Jurkat, Clone E6-1 (cell line): ENCODE measurements at regions not wholly inside any gene's neighbourhood (a gene's known extent, or its start where the extent isn't known, plus 50 kb on each side); places are given as distances from the start of the nearest gene placed in this dataset.

ENCODE experiments used
- DNase-seq: peaks from one replicate; pipeline ENCODE4 v3.0.0-alpha.2; 2011; ENCODE audit warnings: low read depth, low spot score
- H3K4me3 ChIP-seq: 2 replicates; pipeline ENCODE4 v1.5.1; 2011; ENCODE audit warnings: mild to moderate bottlenecking, low read length, control low read depth, moderate library complexity

DNA sequence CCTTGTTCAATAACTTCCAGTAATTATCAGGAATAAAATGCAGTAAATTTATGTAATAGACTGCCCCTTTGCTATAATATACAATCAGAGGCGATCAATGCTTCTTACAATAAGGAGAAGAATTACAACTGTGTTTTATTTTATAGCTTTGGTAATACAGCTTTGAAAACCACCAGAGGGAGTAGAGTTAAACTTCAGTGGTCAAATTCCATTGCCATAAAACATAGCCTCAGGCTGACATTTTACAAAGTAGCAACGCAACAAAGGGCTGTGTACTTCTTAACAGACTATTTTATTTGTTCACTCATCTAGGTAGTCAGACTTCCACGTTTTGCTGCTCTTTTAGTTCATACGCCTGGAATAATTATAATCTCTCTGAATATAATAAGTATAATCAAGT is 58.5 kb downstream of the TEX13C start:
- H3K4me3 ChIP-seq = no peak overlapping the region
- no peak for DNase-seq

DNA sequence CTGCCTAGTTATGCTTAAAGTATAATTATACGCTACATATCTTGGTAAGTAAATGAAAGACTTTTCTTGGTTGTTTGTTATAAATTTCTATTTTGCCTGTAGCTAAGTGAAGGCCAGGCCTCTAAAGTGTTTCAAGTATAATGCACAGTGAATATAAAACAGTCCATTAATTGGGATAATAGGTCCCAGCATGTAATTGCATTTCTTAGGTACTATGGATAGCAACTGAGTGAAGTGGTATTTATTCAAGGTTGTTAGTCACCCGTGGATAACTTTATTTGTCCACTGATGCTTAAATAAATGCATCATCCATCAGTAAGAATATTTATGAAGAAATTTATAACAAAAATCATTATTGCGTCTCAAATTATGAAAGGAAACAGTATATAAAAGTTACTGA is 59.1 kb downstream of the TEX13C start:
- no peak for DNase-seq
- no peak overlapping the region for H3K4me3 ChIP-seq

- no peak for DNase-seq
These were observed 62.5 kb downstream of the TEX13C start for GRCh38 chrX:125382148-125382628.

GRCh38 chrX:125382889-125383288 is 63.2 kb downstream of the TEX13C start:
- no peak overlapping the region for H3K4me3 ChIP-seq

More at GRCh38 chrX:125382148-125382628, 62.5 kb downstream of the TEX13C start:
- no peak overlapping the region for H3K4me3 ChIP-seq

DNA sequence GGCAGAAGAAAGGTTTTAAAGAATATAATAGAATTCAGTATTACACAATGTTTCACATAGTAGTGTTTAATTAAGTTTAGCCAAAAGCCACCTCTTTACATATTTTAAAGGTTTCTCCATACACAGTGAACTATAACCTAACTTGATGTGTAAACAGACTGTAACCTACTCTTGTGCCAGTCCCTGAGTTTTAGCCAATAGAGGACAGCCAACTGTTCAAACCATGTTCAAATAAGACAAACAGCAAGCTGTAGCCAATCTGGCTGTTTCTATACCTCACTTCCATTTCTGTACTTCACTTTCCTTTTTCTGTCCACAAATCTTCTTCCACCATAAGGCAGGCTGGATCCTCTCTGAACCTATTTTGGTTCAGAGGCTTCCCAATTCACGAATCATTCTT is 65.2 kb downstream of the TEX13C start:
- H3K4me3 ChIP-seq = no peak overlapping the region
- no peak for DNase-seq

More at GRCh38 chrX:125382889-125383288, 63.2 kb downstream of the TEX13C start:
- DNase-seq = no peak

- no peak overlapping the region for H3K4me3 ChIP-seq
- no peak for DNase-seq
These were observed 68.3 kb downstream of the TEX13C start for GRCh38 chrX:125387945-125388344.

- DNase-seq = no peak
These were observed 74.8 kb downstream of the TEX13C start for GRCh38 chrX:125394449-125394848.

GRCh38 chrX:125395626-125396025 is 76.0 kb downstream of the TEX13C start:
- DNase-seq = no peak
- no peak overlapping the region for H3K4me3 ChIP-seq

More at GRCh38 chrX:125394449-125394848, 74.8 kb downstream of the TEX13C start:
- H3K4me3 ChIP-seq = no peak overlapping the region

DNA sequence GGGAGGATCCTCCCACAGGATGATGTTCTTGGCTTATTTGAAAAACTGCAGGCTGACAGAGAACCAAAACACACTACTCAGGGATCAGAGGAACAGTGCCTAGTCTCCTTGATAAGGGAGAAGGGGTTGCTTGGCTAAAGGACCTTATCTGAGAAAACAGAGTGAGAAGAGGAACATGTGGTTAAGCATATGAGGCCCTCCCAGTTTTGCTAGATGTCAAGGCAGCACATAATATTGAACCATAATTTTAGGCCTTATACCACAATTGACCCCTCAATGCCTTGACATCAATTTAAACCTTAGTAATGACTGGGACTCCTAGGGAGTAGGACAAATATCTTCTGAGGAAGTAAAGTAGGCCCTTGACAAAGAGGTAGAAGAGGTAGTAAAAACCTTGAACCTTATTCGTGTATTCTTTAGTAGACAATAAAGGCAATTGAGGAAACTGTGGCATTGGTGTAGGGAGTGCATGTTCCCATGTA is 79.3 kb downstream of the TEX13C start:
- no peak overlapping the region for H3K4me3 ChIP-seq
- no peak for DNase-seq

DNA sequence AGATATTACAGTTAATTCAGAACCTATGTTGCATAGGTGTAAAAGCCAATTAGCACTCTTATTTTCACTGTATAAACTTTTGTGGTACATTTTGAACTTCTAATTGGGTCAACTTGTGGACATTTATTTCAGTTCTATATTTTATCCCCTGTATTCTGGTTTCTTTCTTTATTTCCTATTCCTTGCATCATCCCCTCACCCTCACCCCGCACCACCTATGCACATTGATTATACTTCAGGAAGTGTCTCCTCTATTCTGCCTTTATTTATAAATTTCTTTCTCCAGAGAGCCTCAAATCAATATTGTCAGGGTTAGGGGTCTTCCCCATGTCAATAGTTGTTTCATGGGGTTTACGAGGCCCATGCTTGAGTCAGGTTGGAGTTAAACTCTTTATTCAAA is 83.1 kb downstream of the TEX13C start:
- DNase-seq = no peak

GRCh38 chrX:125404667-125405160 is 85.0 kb downstream of the TEX13C start:
- no peak overlapping the region for H3K4me3 ChIP-seq
- DNase-seq = no peak

More for the DNA sequence above, 83.1 kb downstream of the TEX13C start:
- no peak overlapping the region for H3K4me3 ChIP-seq

GRCh38 chrX:125405339-125405738 is 85.7 kb downstream of the TEX13C start:
- no peak for DNase-seq
- no peak overlapping the region for H3K4me3 ChIP-seq

DNA sequence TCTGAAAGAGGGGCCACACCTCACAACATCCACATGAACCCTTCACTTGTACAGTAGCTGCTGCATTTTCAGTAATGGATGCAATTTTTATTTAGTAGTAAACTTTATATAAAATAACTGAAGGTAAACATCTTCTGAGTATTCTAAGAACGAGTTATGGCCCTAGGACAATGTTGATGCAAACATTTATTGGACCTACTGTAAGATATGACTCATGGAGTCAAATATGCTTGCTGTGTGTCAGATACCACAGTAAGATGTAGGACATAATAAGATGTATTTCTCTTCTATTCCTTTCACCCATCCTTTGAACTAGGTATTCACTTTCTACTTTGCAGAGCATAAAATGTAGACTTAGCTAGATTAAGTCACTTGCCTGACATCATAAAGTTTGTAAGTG is 87.6 kb downstream of the TEX13C start:
- no peak for DNase-seq
- no peak overlapping the region for H3K4me3 ChIP-seq

- no peak for DNase-seq
- H3K4me3 ChIP-seq = no peak overlapping the region
These were observed 101.1 kb downstream of the TEX13C start for GRCh38 chrX:125420809-125421208.

- no peak overlapping the region for H3K4me3 ChIP-seq
- DNase-seq = no peak
These were observed 103.3 kb downstream of the TEX13C start for GRCh38 chrX:125422986-125423385.

DNA sequence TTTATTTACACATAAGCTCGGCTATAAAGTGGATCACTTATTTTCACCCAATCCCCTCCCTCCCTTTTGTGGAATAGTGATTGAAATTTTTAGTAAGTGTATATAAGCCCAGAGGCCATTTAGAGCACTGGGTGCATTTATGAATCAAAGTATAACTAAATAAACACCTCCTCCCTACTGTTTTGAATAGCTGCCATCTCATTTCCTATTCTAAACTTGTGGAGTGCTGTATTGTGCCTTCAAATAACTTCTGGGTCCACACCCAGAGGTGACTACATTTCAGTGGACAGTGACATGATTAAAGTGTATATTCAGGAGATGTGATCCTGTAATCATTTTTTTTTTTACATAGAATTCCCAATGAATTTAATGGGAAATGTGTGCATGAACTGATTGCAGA is 104.9 kb downstream of the TEX13C start:
- H3K4me3 ChIP-seq = no peak overlapping the region
- no peak for DNase-seq

DNA sequence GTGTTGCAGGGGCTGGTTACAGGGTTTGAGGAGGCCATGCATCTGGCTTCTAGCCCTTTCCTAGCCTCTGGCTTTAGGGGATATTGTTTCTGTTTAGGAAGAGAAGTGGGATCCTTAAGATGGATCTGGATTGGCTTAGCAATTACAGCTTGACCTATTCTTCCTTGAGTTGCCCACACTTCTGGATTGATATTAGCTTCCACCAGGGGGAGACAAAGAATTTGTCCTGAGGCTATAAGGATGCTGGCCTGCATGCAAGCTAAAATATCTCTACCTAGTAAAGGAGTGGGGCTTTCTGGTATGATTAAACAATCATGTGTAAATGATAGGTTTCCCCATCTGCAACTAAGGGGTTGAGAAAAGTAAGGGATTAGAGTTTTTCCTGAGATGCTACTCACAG is 117.2 kb downstream of the TEX13C start:
- DNase-seq = peak; percentile 2

GRCh38 chrX:125439194-125439849 is 119.7 kb downstream of the TEX13C start:
- H3K4me3 ChIP-seq = no peak overlapping the region
- no peak for DNase-seq

More for the DNA sequence above, 117.2 kb downstream of the TEX13C start:
- no peak overlapping the region for H3K4me3 ChIP-seq

- H3K4me3 ChIP-seq = no peak overlapping the region
- no peak for DNase-seq
These were observed 125.0 kb downstream of the TEX13C start for GRCh38 chrX:125444659-125445058.

DNA sequence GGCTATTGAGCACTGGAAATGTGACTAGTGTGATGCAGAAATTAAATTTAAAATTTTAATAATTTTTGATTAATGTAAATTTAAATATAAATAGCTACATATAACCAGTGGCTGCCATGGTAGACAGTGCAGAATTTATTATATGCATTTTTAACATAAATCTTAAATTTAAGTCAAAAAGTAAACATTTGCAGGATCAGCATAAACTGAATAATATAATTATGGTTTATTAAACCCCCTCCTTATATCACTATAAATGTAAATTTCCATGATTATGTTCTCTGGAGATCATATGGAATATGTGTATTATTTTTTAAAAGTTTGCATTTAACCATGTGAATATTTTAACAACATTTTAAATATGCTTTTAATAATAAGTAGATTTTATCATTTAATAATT is 155.8 kb downstream of the TEX13C start:
- no peak overlapping the region for H3K4me3 ChIP-seq
- no peak for DNase-seq

DNA sequence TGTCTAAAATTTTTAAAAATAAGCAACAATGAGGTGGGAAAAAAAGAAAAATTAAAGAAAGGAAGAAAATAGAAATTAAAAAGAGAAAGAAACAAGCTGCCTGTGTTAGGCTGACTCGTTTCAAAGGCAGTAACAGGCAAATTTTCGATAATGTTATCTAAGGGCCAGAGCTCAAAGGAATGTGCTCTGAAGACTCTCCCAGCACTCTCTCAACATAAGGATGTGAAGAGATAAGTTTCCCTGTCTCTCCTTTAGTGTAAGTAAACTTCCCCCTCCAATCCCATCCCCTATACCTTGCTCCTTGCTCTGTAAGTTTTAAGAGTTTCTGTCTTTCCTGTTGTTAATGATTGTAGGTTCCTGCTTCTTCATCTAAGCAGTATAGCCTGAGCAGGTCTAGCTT is 172.8 kb downstream of the TEX13C start:
- no peak overlapping the region for H3K4me3 ChIP-seq
- no peak for DNase-seq
